HCT116 (cell line): ENCODE measurements at regions not wholly inside any gene's neighbourhood (a gene's known extent, or its start where the extent isn't known, plus 50 kb on each side); places are given as distances from the start of the nearest gene placed in this dataset.

Experiments used
- ATAC-seq: fragments of 200-7000 bp; cut with Tn5 transposase; 2 replicates; pipeline ENCODE4 v1.9.1; 2020; ENCODE audit warnings: mild to moderate bottlenecking, moderate library complexity
- BruUV-seq: library from RNA; stranded (reverse); fragments of 400-500 nt; replicated peaks from 2 replicates; lab custom pipeline; 2021; lab: Mats Ljungman, UMichigan
- CTCF ChIA-PET: fragments of 300-600 bp; sonication (Branson Sonifier 250); formaldehyde crosslinking; loops from one replicate; lab custom pipeline; 2021; ENCODE audit warnings: antibody characterized with exemption; lab: Charles Lee
- POLR2A ChIA-PET: fragments of 300-600, 350-600 bp; sonication (Branson Sonifier 250); formaldehyde crosslinking; loops from one replicate; lab custom pipeline; 2021; ENCODE audit warnings: antibody characterized with exemption; lab: Charles Lee
- RAD21 ChIA-PET, 2 experiments: fragments of 300-600 bp; sonication (Branson Sonifier 250); formaldehyde crosslinking; loops; one replicate each; lab custom pipeline; 2023; ENCODE audit warnings: low total read pairs in 2 of 2; ENCODE audit not compliant: uncharacterized antibody in 2 of 2, unreplicated experiment in 2 of 2, low non-redundant PET in 1 of 2; lab: Charles Lee
- DNase-seq: peaks from one replicate; pipeline ENCODE4 v3.0.0-alpha.2; 2010; ENCODE audit warnings: low read depth, low spot score
- H2AFZ ChIP-seq: fragments of 200-600 bp; shearing (Covaris generic), sonication (generic); 2 replicates; pipeline ENCODE4 v1.6.1; 2017; ENCODE audit warnings: low read depth, mixed run types, mixed read lengths, antibody characterized with exemption, low read length; ENCODE audit not compliant: poor library complexity, severe bottlenecking
- H3K27ac ChIP-seq: 2 replicates; pipeline ENCODE4 v1.5.1; 2012; ENCODE audit warnings: low read depth, low read length
- H3K27me3 ChIP-seq: fragments of 200-600 bp; sonication (generic); 2 replicates; pipeline ENCODE4 v1.6.1; 2016; ENCODE audit warnings: mixed run types, low read length, mixed read lengths; ENCODE audit not compliant: insufficient read depth
- H3K36me3 ChIP-seq, 2 experiments: fragments of 200-500 bp in 1 of 2; fragments of 200-600 bp in 1 of 2; sonication (Bioruptor generic) in 1 of 2; sonication (generic) in 1 of 2; 2 replicates each; pipeline versions ENCODE4 v1.5.1 to v1.6.1; 2014 to 2016; ENCODE audit warnings: low read length in 2 of 2, inconsistent platforms in 1 of 2, mixed read lengths in 1 of 2, mixed run types in 1 of 2; ENCODE audit not compliant: insufficient read depth in 2 of 2, control insufficient read depth in 1 of 2
- H3K4me1 ChIP-seq, 2 experiments: fragments of 200-600 bp in 1 of 2; sonication (generic) in 1 of 2; 2 replicates each; pipeline versions ENCODE4 v1.5.1 to v1.6.1; 2012 to 2017; ENCODE audit warnings: low read length in 2 of 2, inconsistent platforms in 1 of 2, mild to moderate bottlenecking in 1 of 2, mixed read lengths in 1 of 2, mixed run types in 1 of 2, moderate library complexity in 1 of 2; ENCODE audit not compliant: insufficient read depth in 2 of 2, control insufficient read depth in 1 of 2
- H3K4me2 ChIP-seq: fragments of 200-600 bp; sonication (generic); 2 replicates; pipeline ENCODE4 v1.6.1; 2017; ENCODE audit warnings: mixed run types, low read length, mixed read lengths
- H3K4me3 ChIP-seq, 2 experiments: fragments of 200-600 bp in 1 of 2; sonication (generic) in 1 of 2; replicated peaks in 1 of 2; 2 replicates each; pipeline ENCODE4 v1.5.1; 2011 to 2016; ENCODE audit warnings: low read length in 2 of 2, control low read depth in 1 of 2, low read depth in 1 of 2, mild to moderate bottlenecking in 1 of 2, mixed read lengths in 1 of 2, mixed run types in 1 of 2
- H3K79me2 ChIP-seq: fragments of 200-600 bp; sonication (generic); 2 replicates; pipeline ENCODE4 v1.6.1; 2017; ENCODE audit warnings: mild to moderate bottlenecking, mixed run types, low read length, moderate library complexity, mixed read lengths; ENCODE audit not compliant: insufficient read depth
- H3K9ac ChIP-seq: fragments of 200-600 bp; sonication (generic); 2 replicates; pipeline ENCODE4 v1.6.1; 2016; ENCODE audit warnings: low read length, mixed read lengths
- H3K9me2 ChIP-seq: fragments of 200-600 bp; sonication (generic), shearing (Covaris generic); 2 replicates; pipeline ENCODE4 v1.6.1; 2017; ENCODE audit warnings: mixed run types, mild to moderate bottlenecking, moderate library complexity; ENCODE audit not compliant: insufficient read depth
- H3K9me3 ChIP-seq, 2 experiments: fragments of 200-500 bp in 1 of 2; fragments of 200-600 bp in 1 of 2; sonication (Bioruptor generic) in 1 of 2; sonication (generic) in 1 of 2; 2 replicates each; pipeline ENCODE4 v1.6.1; 2014 to 2017; ENCODE audit warnings: low read length in 2 of 2, mixed read lengths in 2 of 2, inconsistent platforms in 1 of 2, low read depth in 1 of 2, mild to moderate bottlenecking in 1 of 2, mixed run types in 1 of 2, moderate library complexity in 1 of 2; ENCODE audit not compliant: control insufficient read depth in 1 of 2, insufficient read depth in 1 of 2
- H4K20me1 ChIP-seq: fragments of 200-600 bp; sonication (generic), shearing (Covaris generic); 2 replicates; pipeline ENCODE4 v1.6.1; 2017; ENCODE audit warnings: mixed run types, mild to moderate bottlenecking, moderate library complexity; ENCODE audit not compliant: insufficient read depth
- CEBPB ChIP-seq: IDR thresholded peaks from 2 replicates; pipeline ENCODE4 v1.6.1; 2012; ENCODE audit warnings: low read depth
- ELF1 ChIP-seq: IDR thresholded peaks from 2 replicates; pipeline ENCODE4 v1.6.1; 2012; ENCODE audit warnings: low read depth, borderline replicate concordance
- EZH2 ChIP-seq: fragments of 200-600 bp; sonication (generic); IDR thresholded peaks from 2 replicates; pipeline ENCODE4 v1.6.1; 2017; ENCODE audit warnings: antibody characterized with exemption, mixed run types
- EZH2phosphoT487 ChIP-seq: fragments of 200-600 bp; IDR thresholded peaks from 2 replicates; pipeline ENCODE4 v1.6.1; 2018; ENCODE audit warnings: antibody characterized with exemption, borderline replicate concordance
- JUND ChIP-seq: IDR thresholded peaks from 2 replicates; pipeline ENCODE4 v1.6.1; 2012
- POLR2AphosphoS5 ChIP-seq: IDR thresholded peaks from 2 replicates; pipeline ENCODE4 v1.6.1; 2011; ENCODE audit warnings: mild to moderate bottlenecking, low read depth, low read length, moderate library complexity
- RAD21 ChIP-seq: IDR thresholded peaks from 2 replicates; pipeline ENCODE4 v1.6.1; 2012; ENCODE audit warnings: low read depth, mild to moderate bottlenecking
- SP1 ChIP-seq: IDR thresholded peaks from 2 replicates; pipeline ENCODE4 v1.6.1; 2012; ENCODE audit warnings: low read depth
- SRF ChIP-seq: IDR thresholded peaks from 2 replicates; pipeline ENCODE4 v1.6.1; 2012; ENCODE audit warnings: low read depth
- TCF7L2 ChIP-seq: IDR thresholded peaks from 2 replicates; pipeline ENCODE4 v1.7.0; 2011; ENCODE audit warnings: borderline replicate concordance, inconsistent platforms; ENCODE audit not compliant: insufficient read depth, insufficient read length; ENCODE audit errors: extremely low read depth
- YY1 ChIP-seq: IDR thresholded peaks from 2 replicates; pipeline ENCODE4 v1.6.1; 2011; ENCODE audit warnings: low read length, low read depth, moderate library complexity, mild to moderate bottlenecking; ENCODE audit not compliant: insufficient replicate concordance; ENCODE audit errors: extremely low read depth
- ZFX ChIP-seq: fragments of 450-650 bp; IDR thresholded peaks from 2 replicates; pipeline ENCODE4 v1.6.1; 2017
- ZNF274 ChIP-seq: fragments of 200-500 bp; sonication (Bioruptor generic); IDR thresholded peaks from 2 replicates; pipeline ENCODE4 v1.6.1; 2014; ENCODE audit warnings: mild to moderate bottlenecking, low read depth, low read length, inconsistent platforms
- intact Hi-C: fragments of 100-400 bp; cut with micrococcal nuclease; formaldehyde crosslinking; loops from 2 replicates; pipeline ENCODE4 v1.10.0; 2022
- TF ChIP-seq, protein P1 (sequence below), 3 experiments: fragments of 200-600 bp in 1 of 3; sonication (generic) in 1 of 3; IDR thresholded peaks in 2 of 3; conservative IDR thresholded peaks in 1 of 3; 2 replicates each; pipeline ENCODE4 v1.5.1; 2012 to 2017; ENCODE audit warnings: low read depth in 2 of 3, low read length in 2 of 3, antibody characterized with exemption in 1 of 3, borderline replicate concordance in 1 of 3, control low read depth in 1 of 3, mild to moderate bottlenecking in 1 of 3, mixed read lengths in 1 of 3, mixed run types in 1 of 3, moderate library complexity in 1 of 3; ENCODE audit not compliant: insufficient read depth in 1 of 3
- TF ChIP-seq, protein P2 (sequence below): IDR thresholded peaks from 2 replicates; pipeline ENCODE4 v1.6.1; 2012
- TF ChIP-seq, protein P3 (sequence below): IDR thresholded peaks from 2 replicates; pipeline ENCODE4 v1.6.1; 2011; ENCODE audit warnings: mild to moderate bottlenecking, low read length, moderate library complexity; ENCODE audit not compliant: insufficient replicate concordance; ENCODE audit errors: extremely low read depth
- TF ChIP-seq, protein P4 (sequence below): IDR thresholded peaks from 2 replicates; pipeline ENCODE4 v1.6.1; 2012; ENCODE audit warnings: low read depth

DNA sequence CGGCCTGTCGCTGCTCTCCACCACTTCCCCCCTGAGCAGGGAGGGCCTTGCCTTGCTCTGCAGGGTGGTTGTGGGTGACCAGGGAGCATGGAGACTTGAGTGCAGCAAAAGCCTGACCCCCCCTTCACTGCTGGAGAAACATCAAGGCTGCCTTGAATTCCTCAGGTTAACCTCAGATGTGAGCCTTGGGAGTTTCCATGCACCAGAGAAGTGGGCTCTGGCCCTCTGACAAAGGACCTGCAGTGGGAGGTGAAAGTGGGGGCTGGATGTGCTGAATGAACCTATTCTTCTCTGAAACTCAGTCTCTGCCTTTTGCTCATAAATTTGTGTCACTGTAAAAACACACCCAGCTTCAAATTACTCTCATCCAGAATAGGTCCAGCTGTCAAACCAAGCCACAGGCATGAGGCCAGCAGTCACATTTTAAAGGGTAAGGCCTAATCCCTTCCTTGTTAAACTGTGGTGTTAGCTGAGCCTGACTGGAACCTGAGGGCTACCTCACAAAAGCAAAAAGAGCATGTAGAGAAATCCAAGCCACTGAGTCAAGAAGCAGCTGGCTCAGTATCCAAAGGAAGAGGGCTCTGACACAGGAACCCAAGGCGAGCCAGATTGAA is 356.8 kb downstream of the CCSER2 start (continued):
- TF ChIP-seq, protein P1, sequence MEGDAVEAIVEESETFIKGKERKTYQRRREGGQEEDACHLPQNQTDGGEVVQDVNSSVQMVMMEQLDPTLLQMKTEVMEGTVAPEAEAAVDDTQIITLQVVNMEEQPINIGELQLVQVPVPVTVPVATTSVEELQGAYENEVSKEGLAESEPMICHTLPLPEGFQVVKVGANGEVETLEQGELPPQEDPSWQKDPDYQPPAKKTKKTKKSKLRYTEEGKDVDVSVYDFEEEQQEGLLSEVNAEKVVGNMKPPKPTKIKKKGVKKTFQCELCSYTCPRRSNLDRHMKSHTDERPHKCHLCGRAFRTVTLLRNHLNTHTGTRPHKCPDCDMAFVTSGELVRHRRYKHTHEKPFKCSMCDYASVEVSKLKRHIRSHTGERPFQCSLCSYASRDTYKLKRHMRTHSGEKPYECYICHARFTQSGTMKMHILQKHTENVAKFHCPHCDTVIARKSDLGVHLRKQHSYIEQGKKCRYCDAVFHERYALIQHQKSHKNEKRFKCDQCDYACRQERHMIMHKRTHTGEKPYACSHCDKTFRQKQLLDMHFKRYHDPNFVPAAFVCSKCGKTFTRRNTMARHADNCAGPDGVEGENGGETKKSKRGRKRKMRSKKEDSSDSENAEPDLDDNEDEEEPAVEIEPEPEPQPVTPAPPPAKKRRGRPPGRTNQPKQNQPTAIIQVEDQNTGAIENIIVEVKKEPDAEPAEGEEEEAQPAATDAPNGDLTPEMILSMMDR (IDR thresholded peaks at IDR 0.05 in 2 of 3, conservative IDR thresholded peaks at IDR 0.05 in 1 of 3; ENCODE audit: borderline replicate concordance in 1 of 3, insufficient read depth in 1 of 3, low read depth in 2 of 3, low read length in 2 of 3): no peak
- TF ChIP-seq EZH2phosphoT487 (no peak), CEBPB (no peak), YY1 (no peak), ZFX (no peak), RAD21 (no peak), POLR2AphosphoS5 (no peak), EZH2 (no peak), SRF (no peak), JUND (no peak)
- TF ChIP-seq, protein P2, sequence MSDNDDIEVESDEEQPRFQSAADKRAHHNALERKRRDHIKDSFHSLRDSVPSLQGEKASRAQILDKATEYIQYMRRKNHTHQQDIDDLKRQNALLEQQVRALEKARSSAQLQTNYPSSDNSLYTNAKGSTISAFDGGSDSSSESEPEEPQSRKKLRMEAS: no peak

DNA sequence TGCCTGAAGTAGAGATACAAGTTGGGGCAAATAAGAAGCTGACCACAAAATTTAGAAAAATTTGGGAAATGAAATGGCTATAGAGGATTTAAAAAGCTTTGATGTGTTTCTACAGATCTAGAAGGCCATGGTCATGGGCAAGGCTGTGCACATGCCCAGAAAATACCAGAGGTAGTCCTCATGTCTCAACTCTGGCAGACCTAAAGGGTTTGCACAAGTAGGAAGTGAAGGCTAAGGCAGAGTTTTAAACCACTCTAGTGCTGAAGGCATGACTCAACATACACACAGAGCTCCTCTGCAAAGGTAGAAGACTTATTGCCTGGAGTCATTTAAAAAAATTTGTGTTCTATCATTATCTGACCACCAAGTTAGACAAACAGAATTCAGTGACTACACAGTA is 364.6 kb downstream of the CCSER2 start:
- Histone ChIP-seq H3K9ac (no peak overlapping the region), H2AFZ (no peak overlapping the region), H3K4me2 (no peak overlapping the region), H4K20me1 (no peaks in the 10 kb centered on the region), H3K79me2 (no peaks in the 10 kb centered on the region), H3K36me3 (no peaks in the 10 kb centered on the region), H3K27ac (no peak overlapping the region), H3K4me1 (no peaks in the 10 kb centered on the region), H3K27me3 (peaks cover 69% of the 10 kb centered on the region)
- BruUV-seq: no TSS peak
- CTCF ChIA-PET: no interaction called here
- no peak for DNase-seq
- TF ChIP-seq TCF7L2 (no peak), ELF1 (no peak), SRF (no peak), SP1 (no peak), POLR2AphosphoS5 (no peak), ZNF274 (no peak), YY1 (no peak), EZH2 (no peak)
- TF ChIP-seq, protein P2: no peak
- TF ChIP-seq, protein P3, sequence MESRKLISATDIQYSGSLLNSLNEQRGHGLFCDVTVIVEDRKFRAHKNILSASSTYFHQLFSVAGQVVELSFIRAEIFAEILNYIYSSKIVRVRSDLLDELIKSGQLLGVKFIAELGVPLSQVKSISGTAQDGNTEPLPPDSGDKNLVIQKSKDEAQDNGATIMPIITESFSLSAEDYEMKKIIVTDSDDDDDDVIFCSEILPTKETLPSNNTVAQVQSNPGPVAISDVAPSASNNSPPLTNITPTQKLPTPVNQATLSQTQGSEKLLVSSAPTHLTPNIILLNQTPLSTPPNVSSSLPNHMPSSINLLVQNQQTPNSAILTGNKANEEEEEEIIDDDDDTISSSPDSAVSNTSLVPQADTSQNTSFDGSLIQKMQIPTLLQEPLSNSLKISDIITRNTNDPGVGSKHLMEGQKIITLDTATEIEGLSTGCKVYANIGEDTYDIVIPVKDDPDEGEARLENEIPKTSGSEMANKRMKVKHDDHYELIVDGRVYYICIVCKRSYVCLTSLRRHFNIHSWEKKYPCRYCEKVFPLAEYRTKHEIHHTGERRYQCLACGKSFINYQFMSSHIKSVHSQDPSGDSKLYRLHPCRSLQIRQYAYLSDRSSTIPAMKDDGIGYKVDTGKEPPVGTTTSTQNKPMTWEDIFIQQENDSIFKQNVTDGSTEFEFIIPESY: no peak
- TF ChIP-seq, protein P4, sequence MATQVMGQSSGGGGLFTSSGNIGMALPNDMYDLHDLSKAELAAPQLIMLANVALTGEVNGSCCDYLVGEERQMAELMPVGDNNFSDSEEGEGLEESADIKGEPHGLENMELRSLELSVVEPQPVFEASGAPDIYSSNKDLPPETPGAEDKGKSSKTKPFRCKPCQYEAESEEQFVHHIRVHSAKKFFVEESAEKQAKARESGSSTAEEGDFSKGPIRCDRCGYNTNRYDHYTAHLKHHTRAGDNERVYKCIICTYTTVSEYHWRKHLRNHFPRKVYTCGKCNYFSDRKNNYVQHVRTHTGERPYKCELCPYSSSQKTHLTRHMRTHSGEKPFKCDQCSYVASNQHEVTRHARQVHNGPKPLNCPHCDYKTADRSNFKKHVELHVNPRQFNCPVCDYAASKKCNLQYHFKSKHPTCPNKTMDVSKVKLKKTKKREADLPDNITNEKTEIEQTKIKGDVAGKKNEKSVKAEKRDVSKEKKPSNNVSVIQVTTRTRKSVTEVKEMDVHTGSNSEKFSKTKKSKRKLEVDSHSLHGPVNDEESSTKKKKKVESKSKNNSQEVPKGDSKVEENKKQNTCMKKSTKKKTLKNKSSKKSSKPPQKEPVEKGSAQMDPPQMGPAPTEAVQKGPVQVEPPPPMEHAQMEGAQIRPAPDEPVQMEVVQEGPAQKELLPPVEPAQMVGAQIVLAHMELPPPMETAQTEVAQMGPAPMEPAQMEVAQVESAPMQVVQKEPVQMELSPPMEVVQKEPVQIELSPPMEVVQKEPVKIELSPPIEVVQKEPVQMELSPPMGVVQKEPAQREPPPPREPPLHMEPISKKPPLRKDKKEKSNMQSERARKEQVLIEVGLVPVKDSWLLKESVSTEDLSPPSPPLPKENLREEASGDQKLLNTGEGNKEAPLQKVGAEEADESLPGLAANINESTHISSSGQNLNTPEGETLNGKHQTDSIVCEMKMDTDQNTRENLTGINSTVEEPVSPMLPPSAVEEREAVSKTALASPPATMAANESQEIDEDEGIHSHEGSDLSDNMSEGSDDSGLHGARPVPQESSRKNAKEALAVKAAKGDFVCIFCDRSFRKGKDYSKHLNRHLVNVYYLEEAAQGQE: no peak
- TF ChIP-seq, all 23 proteins: peak for 0
- Histone ChIP-seq H3K9me2 (no peaks in the 10 kb centered on the region), H3K9me3 (no peaks in the 10 kb centered on the region), H3K4me3 (no peak overlapping the region)
- intact Hi-C loops: no loop called here
- ATAC-seq: no peak
- ChIA-PET RAD21 (no interaction called here), POLR2A (no interaction called here)
